ENCODE measurements at regions not wholly inside any gene's neighbourhood (a gene's known extent, or its start where the extent isn't known, plus 50 kb on each side); places are given as distances from the start of the nearest gene placed in this dataset.

GRCh38 chr14:65794674-65795279, 382.2 kb downstream of the FUT8 start:
- Histone ChIP-seq H3K27ac (ENCODE audit: low read depth in 2 of 2, low read length in 1 of 2) (no peak overlapping the region), H3K36me3 (ENCODE audit: control insufficient read depth in 2 of 2, insufficient read depth in 2 of 2, low read length in 1 of 2) (no peaks in the 10 kb centered on the region), H3K27me3 (ENCODE audit: control insufficient read depth in 1 of 2, insufficient read depth in 2 of 2, low read length in 2 of 2) (no peaks in the 10 kb centered on the region), H3K9me3 (ENCODE audit: control insufficient read depth in 2 of 2, insufficient read depth in 1 of 2, low read depth in 1 of 2, low read length in 1 of 2) (peaks cover 0 to 3% of the 10 kb centered on the region in 2 donors), H3K4me1 (ENCODE audit: control insufficient read depth in 2 of 2, insufficient read depth in 2 of 2, low read length in 1 of 2) (no peaks in the 10 kb centered on the region), H3K4me3 (ENCODE audit: low read depth in 1 of 2, low read length in 2 of 2) (no peak overlapping the region)
- WGBS, 2 donors: 83 to 85% methylated on average over 6 of the region's 6 CpGs

DNA sequence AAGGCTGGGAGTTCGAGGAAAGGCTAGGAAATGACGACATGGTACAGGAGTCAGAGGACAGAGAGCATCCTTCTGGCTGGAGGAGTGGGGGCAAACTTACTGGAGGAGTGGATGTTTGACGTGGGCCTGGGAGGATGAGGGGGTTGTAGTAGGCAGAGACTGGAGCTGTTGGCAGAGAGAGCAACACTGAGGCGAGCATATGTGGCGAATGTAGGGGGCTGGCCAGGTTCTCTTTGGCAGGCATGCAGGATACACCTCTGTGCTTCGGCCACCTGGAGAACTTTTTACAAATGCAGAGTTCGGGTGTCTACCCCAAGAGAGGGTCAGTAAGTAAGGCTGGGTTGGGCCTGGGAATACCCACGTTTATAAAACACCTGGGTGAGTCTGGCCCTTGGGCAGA, 385.7 kb downstream of the FUT8 start:
- Histone ChIP-seq H3K36me3 (ENCODE audit: control insufficient read depth in 2 of 2, insufficient read depth in 2 of 2, low read length in 1 of 2) (no peaks in the 10 kb centered on the region), H3K4me3 (ENCODE audit: low read depth in 1 of 2, low read length in 2 of 2) (no peak overlapping the region), H3K9me3 (ENCODE audit: control insufficient read depth in 2 of 2, insufficient read depth in 1 of 2, low read depth in 1 of 2, low read length in 1 of 2) (no peaks in the 10 kb centered on the region), H3K27ac (ENCODE audit: low read depth in 2 of 2, low read length in 1 of 2) (no peak overlapping the region), H3K4me1 (ENCODE audit: control insufficient read depth in 2 of 2, insufficient read depth in 2 of 2, low read length in 1 of 2) (no peaks in the 10 kb centered on the region), H3K27me3 (ENCODE audit: control insufficient read depth in 1 of 2, insufficient read depth in 2 of 2, low read length in 2 of 2) (no peaks in the 10 kb centered on the region)
- WGBS, 2 donors: 85% methylated on average over 8 of the region's 8 CpGs

DNA sequence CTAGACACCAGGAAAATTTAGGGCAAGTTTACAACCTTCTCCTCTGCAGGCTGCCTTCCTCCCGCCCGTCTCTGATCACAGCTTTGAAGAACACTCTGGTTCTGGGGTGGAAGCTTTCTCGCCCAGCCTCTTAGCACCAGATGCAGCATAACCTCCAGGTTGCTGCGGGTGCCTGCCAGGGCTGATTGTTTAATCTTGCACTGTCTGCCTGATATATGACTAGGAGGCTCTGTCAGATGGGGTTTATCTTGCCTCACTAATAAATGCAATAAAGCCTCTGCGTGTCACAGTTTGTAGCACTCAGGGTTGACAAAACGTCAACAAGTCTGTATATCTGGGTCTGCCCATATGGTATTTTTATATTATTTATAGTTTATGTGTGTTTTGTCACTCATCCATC, 388.2 kb downstream of the FUT8 start:
- H3K27ac ChIP-seq (ENCODE audit: low read depth in 2 of 2, low read length in 1 of 2): no peak overlapping the region
- H3K36me3 ChIP-seq (ENCODE audit: control insufficient read depth in 2 of 2, insufficient read depth in 2 of 2, low read length in 1 of 2): no peaks in the 10 kb centered on the region
- 83 to 85% methylated on average over 6 of the region's 6 CpGs for WGBS, 2 donors
- no peaks in the 10 kb centered on the region for H3K4me1 ChIP-seq (ENCODE audit: control insufficient read depth in 2 of 2, insufficient read depth in 2 of 2, low read length in 1 of 2)
- H3K4me3 ChIP-seq (ENCODE audit: low read depth in 1 of 2, low read length in 2 of 2): no peak overlapping the region
- H3K27me3 ChIP-seq (ENCODE audit: control insufficient read depth in 1 of 2, insufficient read depth in 2 of 2, low read length in 2 of 2): no peaks in the 10 kb centered on the region
- no peaks in the 10 kb centered on the region for H3K9me3 ChIP-seq (ENCODE audit: control insufficient read depth in 2 of 2, insufficient read depth in 1 of 2, low read depth in 1 of 2, low read length in 1 of 2)

DNA sequence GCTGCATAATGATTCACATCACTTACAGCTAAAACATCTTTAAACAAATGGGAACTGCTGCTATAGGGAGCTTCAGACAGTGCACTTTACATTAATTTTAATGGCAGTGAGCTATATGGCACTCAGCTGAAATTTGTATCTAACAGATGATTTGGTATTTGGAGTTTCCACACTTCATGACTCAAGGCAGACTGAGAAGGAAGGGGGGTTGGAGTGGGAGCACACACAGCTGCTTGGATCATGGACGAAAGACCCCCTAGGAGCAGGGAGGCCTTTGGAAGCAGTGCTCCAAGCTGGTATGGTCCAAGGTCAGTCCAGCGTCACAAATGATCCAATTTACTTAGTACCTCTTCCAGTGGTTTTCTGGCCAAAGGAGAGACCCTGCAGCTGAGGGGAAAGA, 389.7 kb downstream of the FUT8 start:
- WGBS, 2 donors: 80 to 84% methylated on average over 2 of the region's 2 CpGs
- H3K4me3 ChIP-seq (ENCODE audit: low read depth in 1 of 2, low read length in 2 of 2): no peak overlapping the region

GRCh38 chr14:65803885-65804284, 391.4 kb downstream of the FUT8 start:
- H3K4me1 ChIP-seq (ENCODE audit: control insufficient read depth in 2 of 2, insufficient read depth in 2 of 2, low read length in 1 of 2): no peaks in the 10 kb centered on the region
- no peak overlapping the region for H3K4me3 ChIP-seq (ENCODE audit: low read depth in 1 of 2, low read length in 2 of 2)
- H3K27ac ChIP-seq (ENCODE audit: low read depth in 2 of 2, low read length in 1 of 2): no peak overlapping the region
- no peaks in the 10 kb centered on the region for H3K27me3 ChIP-seq (ENCODE audit: control insufficient read depth in 1 of 2, insufficient read depth in 2 of 2, low read length in 2 of 2)
- H3K36me3 ChIP-seq (ENCODE audit: control insufficient read depth in 2 of 2, insufficient read depth in 2 of 2, low read length in 1 of 2): no peaks in the 10 kb centered on the region
- peaks cover 3% of the 10 kb centered on the region in 2 donors for H3K9me3 ChIP-seq (ENCODE audit: control insufficient read depth in 2 of 2, insufficient read depth in 1 of 2, low read depth in 1 of 2, low read length in 1 of 2)
- WGBS, 2 donors: 85 to 86% methylated on average over 6 of the region's 6 CpGs

More for the DNA sequence above, 389.7 kb downstream of the FUT8 start:
- no peaks in the 10 kb centered on the region for H3K4me1 ChIP-seq (ENCODE audit: control insufficient read depth in 2 of 2, insufficient read depth in 2 of 2, low read length in 1 of 2)
- no peak overlapping the region for H3K27ac ChIP-seq (ENCODE audit: low read depth in 2 of 2, low read length in 1 of 2)
- no peaks in the 10 kb centered on the region for H3K9me3 ChIP-seq (ENCODE audit: control insufficient read depth in 2 of 2, insufficient read depth in 1 of 2, low read depth in 1 of 2, low read length in 1 of 2)
- no peaks in the 10 kb centered on the region for H3K27me3 ChIP-seq (ENCODE audit: control insufficient read depth in 1 of 2, insufficient read depth in 2 of 2, low read length in 2 of 2)
- no peaks in the 10 kb centered on the region for H3K36me3 ChIP-seq (ENCODE audit: control insufficient read depth in 2 of 2, insufficient read depth in 2 of 2, low read length in 1 of 2)

DNA sequence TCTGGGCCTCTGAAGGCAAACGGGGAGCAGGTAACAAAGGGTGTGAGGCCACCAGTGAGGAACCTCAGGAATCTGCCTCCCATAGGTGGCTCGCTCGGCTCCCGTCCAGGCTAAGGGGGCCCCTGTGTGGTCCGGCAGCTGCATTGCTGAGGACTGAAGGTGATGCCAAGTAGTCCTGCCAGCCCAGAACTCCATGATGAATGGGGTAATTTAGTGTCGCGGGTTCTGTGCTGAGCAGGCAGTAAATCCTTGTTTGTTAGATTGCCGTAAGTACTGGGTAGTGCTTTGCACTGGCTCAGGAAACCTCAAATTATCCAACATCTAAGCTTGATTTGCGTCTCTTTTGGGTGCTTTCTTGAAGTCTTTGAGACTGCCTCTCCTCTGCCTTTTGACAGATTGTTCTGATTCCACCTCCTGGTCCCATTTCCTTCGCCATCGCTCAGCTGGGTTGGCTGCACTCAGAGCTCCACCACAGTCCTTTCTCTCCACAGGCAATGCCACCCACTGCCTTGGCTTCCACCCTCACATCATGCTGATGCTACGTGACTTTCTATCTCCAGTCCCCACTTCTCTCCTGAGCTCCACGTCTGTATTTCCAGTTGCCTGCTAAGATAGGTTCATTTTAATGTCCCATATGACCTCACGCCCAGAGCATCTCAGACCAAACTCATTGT, 392.0 kb downstream of the FUT8 start:
- Histone ChIP-seq H3K36me3 (ENCODE audit: control insufficient read depth in 2 of 2, insufficient read depth in 2 of 2, low read length in 1 of 2) (no peaks in the 10 kb centered on the region), H3K4me3 (ENCODE audit: low read depth in 1 of 2, low read length in 2 of 2) (no peak overlapping the region), H3K4me1 (ENCODE audit: control insufficient read depth in 2 of 2, insufficient read depth in 2 of 2, low read length in 1 of 2) (no peaks in the 10 kb centered on the region), H3K27me3 (ENCODE audit: control insufficient read depth in 1 of 2, insufficient read depth in 2 of 2, low read length in 2 of 2) (no peaks in the 10 kb centered on the region), H3K9me3 (ENCODE audit: control insufficient read depth in 2 of 2, insufficient read depth in 1 of 2, low read depth in 1 of 2, low read length in 1 of 2) (peaks cover 3 to 7% of the 10 kb centered on the region in 2 donors), H3K27ac (ENCODE audit: low read depth in 2 of 2, low read length in 1 of 2) (no peak overlapping the region)
- WGBS, 2 donors: 77 to 80% methylated on average over 14 of the region's 14 CpGs

- Histone ChIP-seq H3K27ac (ENCODE audit: low read depth in 2 of 2, low read length in 1 of 2) (no peak overlapping the region), H3K4me3 (ENCODE audit: low read depth in 1 of 2, low read length in 2 of 2) (no peak overlapping the region), H3K9me3 (ENCODE audit: control insufficient read depth in 2 of 2, insufficient read depth in 1 of 2, low read depth in 1 of 2, low read length in 1 of 2) (peaks cover 3 to 7% of the 10 kb centered on the region in 2 donors), H3K27me3 (ENCODE audit: control insufficient read depth in 1 of 2, insufficient read depth in 2 of 2, low read length in 2 of 2) (no peaks in the 10 kb centered on the region), H3K36me3 (ENCODE audit: control insufficient read depth in 2 of 2, insufficient read depth in 2 of 2, low read length in 1 of 2) (no peaks in the 10 kb centered on the region), H3K4me1 (ENCODE audit: control insufficient read depth in 2 of 2, insufficient read depth in 2 of 2, low read length in 1 of 2) (no peaks in the 10 kb centered on the region)
- 71 to 76% methylated on average over 3 of the region's 3 CpGs for WGBS, 2 donors
Measured at GRCh38 chr14:65805113-65805473, 392.6 kb downstream of the FUT8 start.

GRCh38 chr14:65808390-65808789, 395.9 kb downstream of the FUT8 start:
- Histone ChIP-seq H3K36me3 (ENCODE audit: control insufficient read depth in 2 of 2, insufficient read depth in 2 of 2, low read length in 1 of 2) (no peaks in the 10 kb centered on the region), H3K4me3 (ENCODE audit: low read depth in 1 of 2, low read length in 2 of 2) (no peak overlapping the region), H3K9me3 (ENCODE audit: control insufficient read depth in 2 of 2, insufficient read depth in 1 of 2, low read depth in 1 of 2, low read length in 1 of 2) (peaks cover 3 to 7% of the 10 kb centered on the region in 2 donors), H3K27ac (ENCODE audit: low read depth in 2 of 2, low read length in 1 of 2) (no peak overlapping the region), H3K4me1 (ENCODE audit: control insufficient read depth in 2 of 2, insufficient read depth in 2 of 2, low read length in 1 of 2) (no peaks in the 10 kb centered on the region), H3K27me3 (ENCODE audit: control insufficient read depth in 1 of 2, insufficient read depth in 2 of 2, low read length in 2 of 2) (no peaks in the 10 kb centered on the region)
- 92 to 98% methylated on average over 2 of the region's 2 CpGs for WGBS, 2 donors

DNA sequence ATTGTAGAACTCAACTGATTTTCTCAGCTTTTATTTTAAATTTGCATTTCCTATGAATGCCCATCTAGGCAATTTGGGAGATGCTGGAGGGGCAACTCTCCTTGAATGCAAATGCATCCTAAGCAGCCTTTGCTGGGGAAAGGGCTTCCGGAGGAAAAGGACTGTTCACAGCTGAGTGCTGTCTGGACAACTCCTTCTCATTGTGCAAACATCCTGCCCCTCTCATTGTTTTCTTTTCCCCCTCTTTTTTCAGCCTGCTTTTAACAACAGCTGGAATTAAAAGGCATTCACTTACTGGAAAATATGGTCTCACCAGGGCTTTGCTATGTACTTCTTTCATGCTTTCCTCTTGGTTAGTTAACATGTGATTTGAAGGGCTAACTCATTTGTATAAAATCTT, 397.8 kb downstream of the FUT8 start:
- no peaks in the 10 kb centered on the region for H3K36me3 ChIP-seq (ENCODE audit: control insufficient read depth in 2 of 2, insufficient read depth in 2 of 2, low read length in 1 of 2)
- H3K9me3 ChIP-seq (ENCODE audit: control insufficient read depth in 2 of 2, insufficient read depth in 1 of 2, low read depth in 1 of 2, low read length in 1 of 2): peaks cover 3 to 7% of the 10 kb centered on the region in 2 donors
- H3K27ac ChIP-seq (ENCODE audit: low read depth in 2 of 2, low read length in 1 of 2): no peak overlapping the region
- WGBS, 2 donors: 38 to 48% methylated on average over 1 of the region's 1 CpG
- no peaks in the 10 kb centered on the region for H3K4me1 ChIP-seq (ENCODE audit: control insufficient read depth in 2 of 2, insufficient read depth in 2 of 2, low read length in 1 of 2)
- H3K27me3 ChIP-seq (ENCODE audit: control insufficient read depth in 1 of 2, insufficient read depth in 2 of 2, low read length in 2 of 2): no peaks in the 10 kb centered on the region
- no peak overlapping the region for H3K4me3 ChIP-seq (ENCODE audit: low read depth in 1 of 2, low read length in 2 of 2)

DNA sequence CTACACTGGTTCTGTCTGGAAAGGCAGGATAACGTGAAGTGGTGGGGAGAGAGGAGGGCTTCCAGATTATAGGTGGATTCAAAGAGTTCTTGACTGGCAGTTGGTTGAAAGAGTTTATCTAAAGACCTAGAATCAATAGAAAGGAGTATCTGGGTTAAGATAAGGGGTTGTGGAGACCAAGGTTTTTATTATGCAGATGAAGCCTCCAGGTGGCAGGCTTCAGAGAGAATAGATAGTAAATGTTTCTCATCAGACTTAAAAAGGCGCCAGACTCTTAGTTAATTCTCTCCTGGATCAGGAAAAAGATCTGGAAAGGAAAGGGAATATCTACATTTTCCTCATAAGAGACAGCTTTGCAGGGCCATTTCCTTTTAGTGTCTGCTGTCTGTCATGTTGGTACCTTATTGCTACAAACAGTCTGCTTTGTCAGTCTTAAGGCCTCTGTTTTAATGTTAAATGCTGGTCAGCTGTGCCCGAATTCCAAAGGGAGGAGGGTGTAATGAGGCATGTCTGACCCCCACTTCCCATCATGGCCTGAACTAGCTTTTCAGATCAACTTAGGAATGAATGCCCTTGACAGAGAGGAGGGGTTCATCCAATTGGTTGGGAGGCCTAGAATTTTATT, 401.3 kb downstream of the FUT8 start:
- H3K27me3 ChIP-seq (ENCODE audit: control insufficient read depth in 1 of 2, insufficient read depth in 2 of 2, low read length in 2 of 2): no peaks in the 10 kb centered on the region
- peaks cover 0 to 4% of the 10 kb centered on the region in 2 donors for H3K9me3 ChIP-seq (ENCODE audit: control insufficient read depth in 2 of 2, insufficient read depth in 1 of 2, low read depth in 1 of 2, low read length in 1 of 2)
- H3K36me3 ChIP-seq (ENCODE audit: control insufficient read depth in 2 of 2, insufficient read depth in 2 of 2, low read length in 1 of 2): no peaks in the 10 kb centered on the region
- H3K4me1 ChIP-seq (ENCODE audit: control insufficient read depth in 2 of 2, insufficient read depth in 2 of 2, low read length in 1 of 2): no peaks in the 10 kb centered on the region
- no peak overlapping the region for H3K27ac ChIP-seq (ENCODE audit: low read depth in 2 of 2, low read length in 1 of 2)
- WGBS, 2 donors: 80 to 82% methylated on average over 3 of the region's 3 CpGs
- no peak overlapping the region for H3K4me3 ChIP-seq (ENCODE audit: low read depth in 1 of 2, low read length in 2 of 2)

Measured in esophagus (tissue), 2 donors.